Hematopoietic multipotent progenitor cell (in vitro differentiated cells): ENCODE measurements at regions not wholly inside any gene's neighbourhood (a gene's known extent, or its start where the extent isn't known, plus 50 kb on each side); places are given as distances from the start of the nearest gene placed in this dataset.

Source experiments
- DNase-seq, 3 donors: peaks; one replicate each; pipeline ENCODE4 v3.0.0-alpha.2; 2011 to 2015; ENCODE audit warnings: low read depth in 2 of 3, low spot score in 2 of 3

DNA sequence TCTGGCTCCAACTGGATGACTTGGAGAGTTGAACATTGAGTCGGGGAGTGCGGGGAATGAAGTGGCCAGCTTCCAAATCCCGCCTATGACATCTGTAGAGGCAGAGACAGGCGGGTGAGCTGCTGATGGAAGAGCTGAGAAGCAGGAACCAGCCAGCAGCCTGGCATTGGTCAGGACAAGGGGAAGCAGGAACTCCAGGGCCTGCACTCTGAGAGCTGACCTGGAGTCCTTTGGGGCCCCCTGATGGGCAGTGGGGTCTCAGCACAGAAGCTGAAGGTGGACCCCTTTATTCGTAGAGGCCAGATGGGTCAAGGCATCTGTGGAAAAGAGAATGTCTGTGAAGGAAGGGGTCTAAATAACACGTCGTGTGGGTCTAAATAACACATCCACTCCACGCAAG lies 57.0 kb downstream of the SEC61G start:
- DNase-seq, result no peak

DNA sequence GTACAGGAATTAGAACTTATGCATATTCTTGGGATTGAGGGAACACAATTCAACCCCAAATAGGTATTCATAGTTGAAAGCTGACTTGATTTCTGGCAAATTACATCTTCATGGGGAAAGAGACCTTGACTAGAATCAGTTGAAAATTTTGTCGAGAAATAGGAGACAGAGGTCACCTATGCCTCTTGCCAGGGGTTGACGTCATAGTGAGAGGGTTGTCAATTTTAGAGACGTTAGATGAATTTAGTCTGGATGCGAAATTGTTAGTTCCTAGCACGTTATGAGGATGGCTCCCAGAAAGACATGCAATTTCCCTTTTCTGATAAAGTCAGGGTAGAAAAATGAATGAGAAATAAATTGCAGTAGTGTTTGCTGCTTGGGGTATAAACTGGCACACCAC lies 59.3 kb downstream of the SEC61G start:
- no peak for DNase-seq

DNA sequence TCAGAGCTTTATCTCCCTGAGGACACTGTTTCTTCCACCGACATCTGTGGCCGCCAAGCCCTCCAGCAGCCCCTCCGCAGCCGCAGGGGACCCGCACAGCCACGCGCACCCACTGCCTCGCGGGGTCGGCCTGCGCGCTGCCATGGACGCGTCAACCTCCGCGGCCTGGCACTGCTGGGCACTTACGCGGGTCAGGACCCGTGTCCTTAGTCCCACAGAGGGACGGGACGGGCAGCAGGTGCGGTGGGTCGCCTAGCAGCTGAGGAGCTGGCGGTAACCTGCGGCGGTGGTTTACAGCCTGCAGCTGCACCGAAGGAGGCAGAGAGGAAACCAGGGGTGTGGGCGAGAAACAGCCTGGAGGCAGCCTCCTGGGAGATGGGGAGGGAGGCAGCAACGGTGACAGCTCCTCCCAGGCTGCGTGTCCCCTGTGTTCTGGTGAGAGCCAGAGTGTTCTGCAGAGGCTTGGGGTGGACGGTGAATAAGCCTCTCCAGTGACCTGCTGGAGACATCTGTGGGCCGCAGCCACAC lies 61.3 kb downstream of the SEC61G start:
- DNase-seq, result no peak

- no peak for DNase-seq
Observed at GRCh38 chr7:54690892-54691291, 68.1 kb downstream of the SEC61G start.

GRCh38 chr7:54690050-54690443 lies 69.0 kb downstream of the SEC61G start:
- no peak for DNase-seq

- DNase-seq, result no peak
Observed at GRCh38 chr7:54689394-54690049, 69.5 kb downstream of the SEC61G start.

DNA sequence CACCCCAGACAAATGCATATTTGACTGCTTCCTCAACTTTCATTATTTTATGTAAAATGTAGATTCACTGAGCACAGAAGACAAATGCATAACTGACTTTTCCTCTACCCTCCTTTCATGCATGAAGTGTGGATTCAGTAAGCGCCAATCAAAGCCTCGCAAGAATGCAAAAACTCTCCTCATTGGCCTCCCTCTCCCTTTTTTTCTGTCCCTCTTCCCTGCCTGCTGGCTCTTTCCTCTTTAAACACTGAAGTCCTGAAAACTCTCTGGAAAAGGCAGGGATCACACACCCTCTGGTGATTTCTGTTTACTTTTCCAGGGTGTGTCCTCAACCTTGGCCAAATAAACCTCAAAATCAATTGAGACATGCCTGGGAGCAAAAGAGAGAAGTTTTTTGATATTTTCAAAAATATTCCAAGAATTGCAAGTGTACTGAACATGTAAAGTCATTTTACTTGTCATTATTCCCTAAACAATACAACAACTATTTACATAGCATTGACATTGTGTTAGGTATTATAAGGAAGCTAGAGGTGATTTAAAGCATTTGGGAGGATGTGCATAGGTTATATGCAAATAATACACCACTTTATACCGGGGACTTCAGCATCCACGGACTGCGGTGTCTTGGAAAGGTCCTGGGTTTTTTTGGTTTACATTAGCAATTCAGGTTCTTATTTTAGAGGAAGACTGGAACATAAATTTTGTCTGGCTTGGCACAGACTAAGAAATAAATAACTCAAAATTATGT lies 71.4 kb downstream of the SEC61G start:
- DNase-seq, result no peak

DNA sequence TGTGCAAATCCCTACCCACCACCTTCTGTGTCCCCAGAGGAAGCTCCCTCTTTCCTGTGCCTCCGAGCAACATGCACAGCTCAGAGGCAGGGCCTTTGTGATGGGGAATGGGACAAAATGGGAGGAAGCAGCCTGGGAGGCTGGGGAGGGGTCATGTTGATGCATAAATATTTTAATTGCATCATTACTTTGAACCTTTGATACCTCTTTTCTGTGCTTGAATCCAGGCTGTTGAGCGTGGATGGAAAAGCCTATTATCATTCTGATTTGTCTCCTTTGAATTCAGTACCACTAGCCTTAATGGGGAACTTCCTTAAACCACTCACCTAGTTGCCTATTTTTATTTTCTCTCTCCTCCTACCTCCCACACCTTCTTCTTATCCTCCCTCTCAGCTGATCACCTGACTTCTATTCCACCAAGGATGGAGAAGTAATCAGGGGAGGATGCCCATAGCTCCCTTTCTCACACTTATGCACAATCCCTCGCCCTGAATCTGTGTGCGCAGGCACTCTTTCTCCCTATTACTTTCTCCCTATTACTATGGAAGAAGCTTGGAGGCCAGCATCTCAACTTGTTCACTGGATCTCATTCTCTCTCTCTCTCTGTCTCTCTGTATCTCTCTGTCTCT lies 78.5 kb downstream of the SEC61G start:
- no peak for DNase-seq

- DNase-seq, result no peak
Observed at GRCh38 chr7:54679490-54679817, 79.6 kb downstream of the SEC61G start.

- DNase-seq, result no peak
Observed at GRCh38 chr7:54678763-54679489, 80.1 kb downstream of the SEC61G start.

- DNase-seq, result no peak
Observed at GRCh38 chr7:54674891-54675290, 84.1 kb downstream of the SEC61G start.

- no peak for DNase-seq
Observed at GRCh38 chr7:54672519-54672918, 86.5 kb downstream of the SEC61G start.

DNA sequence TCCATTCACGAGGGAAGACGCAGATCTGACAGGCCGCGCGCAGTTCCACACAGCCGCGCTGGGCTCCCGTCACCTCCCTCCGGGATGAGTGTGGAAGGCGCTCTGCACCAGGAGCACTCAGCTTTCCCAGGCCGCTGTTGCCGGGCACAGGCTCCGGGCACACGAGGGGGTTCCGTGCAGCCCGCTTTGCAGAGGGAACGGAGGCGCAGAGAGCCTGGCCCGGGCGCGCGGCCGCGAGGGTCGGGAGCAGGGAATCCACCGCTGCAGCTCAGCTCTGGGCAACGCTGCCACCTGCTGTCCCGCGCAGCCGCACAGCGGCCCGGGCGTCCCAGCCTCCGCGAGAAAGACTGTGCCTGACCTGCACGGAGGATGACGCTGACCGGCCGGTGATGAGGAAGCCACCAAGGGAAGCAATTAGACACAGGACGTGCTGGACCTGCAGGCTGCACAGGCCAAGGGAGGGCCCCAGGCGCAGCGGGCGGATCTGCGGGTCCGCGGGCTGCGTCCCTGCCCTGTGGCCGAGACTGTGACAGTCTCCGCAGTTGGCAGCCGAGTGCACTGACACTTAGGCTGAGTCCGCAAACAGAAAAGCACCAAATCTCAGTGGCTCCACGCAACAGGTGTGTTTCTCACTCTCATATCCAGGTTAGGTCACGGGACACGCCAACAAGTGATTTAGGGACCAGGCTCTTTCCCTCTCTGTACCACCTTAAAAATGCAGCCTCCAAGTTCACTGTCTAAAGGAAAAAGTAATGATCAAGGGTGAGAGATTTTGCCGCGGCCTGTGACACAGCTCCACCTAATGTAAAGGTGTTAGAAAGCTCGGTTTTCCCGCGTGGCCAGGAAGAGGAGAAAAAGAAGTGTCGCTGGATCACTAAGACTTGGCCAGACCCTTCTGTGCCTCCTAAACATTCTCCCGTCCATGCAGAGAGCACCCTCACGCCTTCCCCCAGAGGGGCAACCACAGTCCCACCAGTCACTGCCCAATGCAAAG lies 94.5 kb downstream of the SEC61G start:
- peak in 2 of 3 donors; percentile 7 to 27 for DNase-seq

DNA sequence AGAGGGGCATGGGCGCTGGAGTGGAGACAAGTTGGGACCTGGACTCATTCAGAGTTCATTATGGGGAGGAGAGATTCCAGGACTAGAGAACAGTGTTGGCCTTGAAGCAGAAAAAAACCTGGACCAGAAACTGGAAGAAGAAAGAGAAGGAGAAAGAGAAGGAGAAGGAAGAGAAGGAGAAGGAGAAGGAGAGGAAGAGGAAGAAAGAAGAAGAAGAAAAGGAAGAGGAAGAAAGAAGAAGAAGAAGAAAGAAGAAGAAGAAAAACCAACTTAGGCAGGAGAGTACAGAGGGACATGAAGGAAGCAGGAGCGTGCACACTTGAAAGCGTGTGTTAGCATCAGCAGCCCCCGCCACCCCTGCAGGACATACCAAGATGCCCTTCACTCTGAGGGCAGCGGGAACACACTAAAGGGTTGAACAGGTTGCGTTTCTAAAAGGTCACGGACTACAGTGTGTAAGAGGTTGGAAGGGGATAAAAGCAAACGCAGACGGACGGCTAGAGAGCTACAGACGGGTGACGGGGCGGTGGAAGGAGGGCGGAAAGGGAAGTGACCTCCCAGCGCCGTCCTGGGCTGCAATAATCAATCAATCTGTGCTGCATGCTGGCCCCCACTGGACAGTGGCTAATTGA lies 95.3 kb downstream of the SEC61G start:
- no peak for DNase-seq

DNA sequence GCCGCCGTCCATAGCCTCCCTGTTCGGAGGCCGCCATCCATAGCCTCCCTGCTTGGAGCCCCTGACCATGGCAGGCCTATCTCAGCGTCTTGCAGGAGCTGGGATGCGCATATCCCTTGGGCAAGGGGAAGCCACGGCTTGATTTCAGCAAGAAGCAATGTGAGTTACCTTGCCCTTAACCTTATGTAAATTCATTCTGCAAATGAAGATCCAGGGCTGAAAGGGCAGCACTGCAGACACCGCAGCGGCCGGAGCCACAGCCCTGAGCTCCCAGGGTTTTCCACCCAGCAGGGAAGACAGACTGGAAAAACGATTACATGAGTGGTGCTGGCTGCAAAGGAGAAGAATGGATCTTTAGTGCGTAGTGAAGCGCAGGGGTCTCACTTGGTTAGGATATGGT lies 95.8 kb downstream of the SEC61G start:
- DNase-seq, result no peak

DNA sequence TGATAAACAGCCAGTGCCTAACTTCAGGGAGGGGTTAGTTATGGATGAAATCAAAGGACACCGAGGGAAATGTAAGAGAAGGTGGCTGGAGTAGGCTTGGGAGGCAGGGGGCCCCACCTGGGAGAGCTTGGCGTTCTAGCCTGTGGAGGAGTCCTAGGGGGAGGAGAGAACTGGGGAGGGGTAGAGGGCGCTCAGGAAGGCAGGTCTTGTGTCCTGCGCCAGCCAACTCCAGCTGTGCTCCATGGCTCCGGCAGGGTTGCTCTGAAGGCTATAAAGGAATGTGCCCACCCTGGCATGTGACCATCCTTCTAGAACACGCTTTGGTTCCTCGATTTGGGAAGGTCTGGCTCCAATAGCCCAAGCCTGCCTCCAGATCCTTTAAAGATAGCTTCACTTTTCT lies 96.3 kb downstream of the SEC61G start:
- no peak for DNase-seq

GRCh38 chr7:54653905-54654304 lies 105.1 kb downstream of the SEC61G start:
- DNase-seq, result no peak

DNA sequence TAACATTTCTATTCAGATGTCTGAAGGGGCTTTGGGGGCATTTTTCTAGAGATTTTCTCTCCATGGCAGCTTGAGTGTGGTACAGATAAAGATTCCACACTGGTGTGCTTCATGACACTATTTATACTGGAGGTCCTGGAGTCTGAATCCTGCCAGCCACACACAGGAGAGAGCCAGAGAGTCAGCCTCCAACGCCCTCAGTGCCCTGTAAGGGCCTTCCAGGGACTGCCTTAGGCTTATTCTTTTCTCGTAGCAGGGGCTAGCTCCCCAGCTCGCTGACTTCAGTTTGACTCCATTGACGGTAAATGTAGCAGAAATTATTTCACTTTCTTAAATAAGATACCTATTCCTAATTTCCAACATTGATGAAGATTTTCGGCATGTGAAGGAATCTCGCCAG lies 100.9 kb downstream of the VSTM2A start:
- DNase-seq, result no peak

DNA sequence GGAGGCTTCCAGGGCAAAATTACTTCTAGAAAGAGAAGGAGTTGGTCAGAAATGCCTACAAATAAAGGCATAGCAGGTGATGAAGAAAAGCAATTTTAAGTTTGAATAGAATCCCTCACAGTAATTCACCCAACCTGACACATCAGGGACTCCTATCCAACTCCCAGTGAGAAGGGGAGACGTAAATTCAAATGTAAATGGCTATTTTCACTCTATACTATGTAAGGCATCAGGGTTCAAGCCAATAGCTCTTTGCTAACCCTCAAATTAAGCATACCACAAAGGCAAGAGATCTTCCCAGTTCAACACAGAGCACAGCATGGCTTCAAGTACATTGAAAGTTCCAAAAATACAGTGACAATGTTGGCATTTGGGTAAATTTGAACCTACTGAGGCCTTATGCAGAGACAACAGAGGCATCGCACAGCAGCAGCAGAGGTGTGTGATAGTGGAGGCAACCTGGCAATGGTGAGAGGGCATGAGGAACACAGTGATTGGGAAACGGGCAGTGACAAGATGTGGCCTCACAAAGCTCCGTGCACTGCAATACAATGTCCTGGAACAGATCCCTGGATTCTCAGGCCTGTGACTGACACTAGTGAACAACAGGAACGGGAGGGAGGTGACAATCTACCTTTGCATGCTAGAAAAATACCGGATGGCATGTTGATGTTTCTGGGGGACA lies 95.7 kb downstream of the VSTM2A start:
- DNase-seq, result no peak
